Forelimb muscle (tissue), 1 donor: ENCODE measurements at regions not wholly inside any gene's neighbourhood (a gene's known extent, or its start where the extent isn't known, plus 50 kb on each side); places are given as distances from the start of the nearest gene placed in this dataset.
A peak's percentile ranks its signal among the peaks of the same experiment; 100 is the strongest.
"Not testable (repeated sequence)": the region's sequence is repeated elsewhere in the genome, so short reads cannot be mapped to it uniquely, and the experiment has no call there.

Source experiments
- DNase-seq: peaks from one replicate; pipeline ENCODE4 v3.0.0-alpha.2; 2013; ENCODE audit warnings: low read depth

- DNase-seq: no peak
Observed at GRCh38 chr5:9858043-9858442, 227.9 kb upstream of the TAS2R1 start.

GRCh38 chr5:9853309-9853708 is 223.2 kb upstream of the TAS2R1 start:
- no peak for DNase-seq

- DNase-seq: no peak
Observed at GRCh38 chr5:9852671-9853070, 222.5 kb upstream of the TAS2R1 start.

GRCh38 chr5:9851458-9851857 is 221.3 kb upstream of the TAS2R1 start:
- DNase-seq: no peak

GRCh38 chr5:9850456-9850855 is 220.3 kb upstream of the TAS2R1 start:
- DNase-seq: no peak

- DNase-seq: no peak
Observed at GRCh38 chr5:9847631-9848030, 217.5 kb upstream of the TAS2R1 start.

- no peak for DNase-seq
Observed at GRCh38 chr5:9845185-9845584, 215.0 kb upstream of the TAS2R1 start.

GRCh38 chr5:9841516-9842170 is 211.5 kb upstream of the TAS2R1 start:
- DNase-seq: no peak

- DNase-seq: no peak
Observed at GRCh38 chr5:9838916-9839315, 208.8 kb upstream of the TAS2R1 start.

- no peak for DNase-seq
Observed at GRCh38 chr5:9834871-9835770, 205.0 kb upstream of the TAS2R1 start.

- DNase-seq: no peak
Observed at GRCh38 chr5:9833871-9834270, 203.7 kb upstream of the TAS2R1 start.

GRCh38 chr5:9832921-9833320 is 202.8 kb upstream of the TAS2R1 start:
- DNase-seq: no peak

GRCh38 chr5:9831823-9832222 is 201.7 kb upstream of the TAS2R1 start:
- no peak for DNase-seq

GRCh38 chr5:9830184-9830583 is 200.0 kb upstream of the TAS2R1 start:
- DNase-seq: no peak

- no peak for DNase-seq
Observed at GRCh38 chr5:9829621-9830020, 199.5 kb upstream of the TAS2R1 start.

- peak; percentile 28 for DNase-seq
Observed at GRCh38 chr5:9820691-9821449, 190.7 kb upstream of the TAS2R1 start.

- no peak for DNase-seq
Observed at GRCh38 chr5:9818340-9818845, 188.2 kb upstream of the TAS2R1 start.

- DNase-seq: no peak
Observed at GRCh38 chr5:9817819-9818218, 187.7 kb upstream of the TAS2R1 start.

- DNase-seq: no peak
Observed at GRCh38 chr5:9815051-9815450, 184.9 kb upstream of the TAS2R1 start.

GRCh38 chr5:9813305-9813704 is 183.2 kb upstream of the TAS2R1 start:
- no peak for DNase-seq

GRCh38 chr5:9807366-9807765 is 177.2 kb upstream of the TAS2R1 start:
- not testable (repeated sequence) for DNase-seq

GRCh38 chr5:9801908-9802307 is 171.8 kb upstream of the TAS2R1 start:
- DNase-seq: no peak
